Middle frontal gyrus (tissue), 1 donor: ENCODE measurements at regions not wholly inside any gene's neighbourhood (a gene's known extent, or its start where the extent isn't known, plus 50 kb on each side); places are given as distances from the start of the nearest gene placed in this dataset.

Experiments used
- DNase-seq: peaks from one replicate; pipeline ENCODE4 v3.0.0-alpha.2; 2015; ENCODE audit warnings: low spot score; ENCODE audit errors: extremely low spot score

- no peak for DNase-seq
Observed at GRCh38 chr11:115890500-115890899, 386.3 kb upstream of the CADM1 start.

GRCh38 chr11:115889712-115890111, 385.5 kb upstream of the CADM1 start:
- DNase-seq: no peak

- no peak for DNase-seq
Observed at GRCh38 chr11:115887727-115888126, 383.5 kb upstream of the CADM1 start.

- no peak for DNase-seq
Observed at GRCh38 chr11:115887316-115887715, 383.1 kb upstream of the CADM1 start.

GRCh38 chr11:115886422-115886733, 382.2 kb upstream of the CADM1 start:
- DNase-seq: no peak

GRCh38 chr11:115885535-115886421, 381.6 kb upstream of the CADM1 start:
- DNase-seq: no peak

GRCh38 chr11:115884800-115885534, 380.8 kb upstream of the CADM1 start:
- DNase-seq: no peak

GRCh38 chr11:115874843-115875242, 370.6 kb upstream of the CADM1 start:
- no peak for DNase-seq

GRCh38 chr11:115873813-115874212, 369.6 kb upstream of the CADM1 start:
- no peak for DNase-seq

GRCh38 chr11:115872416-115872815, 368.2 kb upstream of the CADM1 start:
- no peak for DNase-seq

GRCh38 chr11:115871161-115871760, 367.0 kb upstream of the CADM1 start:
- DNase-seq: no peak

GRCh38 chr11:115869780-115870431, 365.7 kb upstream of the CADM1 start:
- no peak for DNase-seq

GRCh38 chr11:115869131-115869530, 364.9 kb upstream of the CADM1 start:
- DNase-seq: no peak

GRCh38 chr11:115860246-115860645, 356.0 kb upstream of the CADM1 start:
- DNase-seq: no peak

GRCh38 chr11:115848611-115849010, 344.4 kb upstream of the CADM1 start:
- no peak for DNase-seq

GRCh38 chr11:115848080-115848479, 343.9 kb upstream of the CADM1 start:
- no peak for DNase-seq

- no peak for DNase-seq
Observed at GRCh38 chr11:115845872-115846271, 341.7 kb upstream of the CADM1 start.

- DNase-seq: no peak
Observed at GRCh38 chr11:115843685-115844084, 339.5 kb upstream of the CADM1 start.

GRCh38 chr11:115843111-115843510, 338.9 kb upstream of the CADM1 start:
- DNase-seq: no peak

GRCh38 chr11:115820026-115820425, 315.8 kb upstream of the CADM1 start:
- DNase-seq: no peak

GRCh38 chr11:115819014-115819413, 314.8 kb upstream of the CADM1 start:
- no peak for DNase-seq
